ENCODE measurements at regions not wholly inside any gene's neighbourhood (a gene's known extent, or its start where the extent isn't known, plus 50 kb on each side); places are given as distances from the start of the nearest gene placed in this dataset.
"Not testable (repeated sequence)": the region's sequence is repeated elsewhere in the genome, so short reads cannot be mapped to it uniquely, and the experiment has no call there.

DNA sequence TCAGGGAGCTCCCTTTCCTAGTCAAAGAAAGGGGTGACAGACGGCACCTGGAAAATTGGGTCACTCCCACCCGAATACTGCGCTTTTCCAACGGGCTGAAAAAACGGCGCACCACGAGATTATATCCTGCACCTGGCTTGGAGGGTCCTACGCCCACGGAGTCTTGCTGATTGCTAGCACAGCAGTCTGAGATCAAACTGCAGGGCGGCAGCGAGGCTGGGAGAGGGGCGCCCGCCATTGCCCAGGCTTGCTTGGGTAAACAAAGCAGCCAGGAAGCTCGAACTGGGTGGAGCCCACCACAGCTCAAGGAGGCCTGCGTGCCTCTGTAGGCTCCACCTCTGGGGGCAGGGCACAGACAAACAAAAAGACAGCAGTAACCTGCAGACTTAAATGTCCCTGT, 580.5 kb downstream of the RAB28 start:
- TF ChIP-seq, protein P1, sequence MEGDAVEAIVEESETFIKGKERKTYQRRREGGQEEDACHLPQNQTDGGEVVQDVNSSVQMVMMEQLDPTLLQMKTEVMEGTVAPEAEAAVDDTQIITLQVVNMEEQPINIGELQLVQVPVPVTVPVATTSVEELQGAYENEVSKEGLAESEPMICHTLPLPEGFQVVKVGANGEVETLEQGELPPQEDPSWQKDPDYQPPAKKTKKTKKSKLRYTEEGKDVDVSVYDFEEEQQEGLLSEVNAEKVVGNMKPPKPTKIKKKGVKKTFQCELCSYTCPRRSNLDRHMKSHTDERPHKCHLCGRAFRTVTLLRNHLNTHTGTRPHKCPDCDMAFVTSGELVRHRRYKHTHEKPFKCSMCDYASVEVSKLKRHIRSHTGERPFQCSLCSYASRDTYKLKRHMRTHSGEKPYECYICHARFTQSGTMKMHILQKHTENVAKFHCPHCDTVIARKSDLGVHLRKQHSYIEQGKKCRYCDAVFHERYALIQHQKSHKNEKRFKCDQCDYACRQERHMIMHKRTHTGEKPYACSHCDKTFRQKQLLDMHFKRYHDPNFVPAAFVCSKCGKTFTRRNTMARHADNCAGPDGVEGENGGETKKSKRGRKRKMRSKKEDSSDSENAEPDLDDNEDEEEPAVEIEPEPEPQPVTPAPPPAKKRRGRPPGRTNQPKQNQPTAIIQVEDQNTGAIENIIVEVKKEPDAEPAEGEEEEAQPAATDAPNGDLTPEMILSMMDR (conservative IDR thresholded peaks at IDR 0.05): not testable (repeated sequence)
- not testable (repeated sequence) for TF ChIP-seq EZH2 (IDR thresholded peaks at IDR 0.05; ENCODE audit: low read depth)

Data from PC-9 (cell line).